ENCODE measurements at regions not wholly inside any gene's neighbourhood (a gene's known extent, or its start where the extent isn't known, plus 50 kb on each side); places are given as distances from the start of the nearest gene placed in this dataset.
A peak's percentile ranks its signal among the peaks of the same experiment; 100 is the strongest.

- TF ChIP-seq CTCF (IDR thresholded peaks at IDR 0.05) (peak in 4 of 7 experiments; percentile 38 to 60 (median 48)), POLR2A (IDR thresholded peaks at IDR 0.05) (no peak)
These were observed 442.4 kb downstream of the SQOR start for GRCh38 chr15:46077220-46077619.

Data from body of pancreas (tissue), 4 donors.